NCI-H446 (cell line): ENCODE measurements at regions not wholly inside any gene's neighbourhood (a gene's known extent, or its start where the extent isn't known, plus 50 kb on each side); places are given as distances from the start of the nearest gene placed in this dataset.
"Not testable (repeated sequence)": the region's sequence is repeated elsewhere in the genome, so short reads cannot be mapped to it uniquely, and the experiment has no call there.

ENCODE experiments used
- DNase-seq, 2 experiments: peaks; one replicate each; lab custom pipeline; 2025; lab: John Stamatoyannopoulos, UW

DNA sequence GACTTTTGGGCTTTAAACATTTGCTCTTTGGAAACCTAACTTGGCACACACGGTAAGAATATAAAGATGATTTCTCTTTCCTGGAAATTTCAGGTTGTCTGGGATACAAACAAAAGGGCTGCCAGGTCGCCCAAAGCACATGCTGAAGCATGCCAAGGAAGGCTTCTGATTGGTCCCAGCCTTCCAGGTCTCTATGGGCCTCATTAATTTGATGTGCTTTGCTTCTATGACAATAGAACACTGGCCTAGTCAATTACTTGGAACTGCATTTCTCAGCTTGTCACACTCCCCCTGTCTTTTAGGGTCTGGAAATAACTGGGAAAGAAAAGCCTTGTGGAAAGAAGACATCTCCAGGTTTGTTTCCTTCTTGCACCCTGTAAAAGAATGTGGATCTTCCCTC, 228.9 kb downstream of the ADCYAP1 start:
- no peak for DNase-seq

DNA sequence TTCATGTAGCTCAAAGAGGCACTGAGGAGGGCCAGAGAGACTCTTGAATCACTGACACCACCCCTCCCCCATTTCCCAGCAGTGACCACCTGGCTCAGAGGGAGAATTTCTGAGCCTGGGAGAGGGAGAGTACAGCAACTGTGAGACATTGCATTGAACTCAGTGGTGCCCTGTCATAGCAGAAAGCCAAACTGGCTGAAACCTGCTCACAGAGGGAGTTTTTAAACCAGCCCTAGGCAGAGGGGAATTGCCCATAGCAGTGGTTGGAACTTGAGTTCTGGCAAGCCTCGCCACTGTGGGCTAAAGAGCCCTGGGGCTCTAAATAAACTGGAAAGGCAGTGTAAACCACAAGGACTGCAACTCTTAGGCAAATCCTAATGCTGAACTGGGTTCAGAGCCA, 243.1 kb downstream of the ADCYAP1 start:
- no peak for DNase-seq

DNA sequence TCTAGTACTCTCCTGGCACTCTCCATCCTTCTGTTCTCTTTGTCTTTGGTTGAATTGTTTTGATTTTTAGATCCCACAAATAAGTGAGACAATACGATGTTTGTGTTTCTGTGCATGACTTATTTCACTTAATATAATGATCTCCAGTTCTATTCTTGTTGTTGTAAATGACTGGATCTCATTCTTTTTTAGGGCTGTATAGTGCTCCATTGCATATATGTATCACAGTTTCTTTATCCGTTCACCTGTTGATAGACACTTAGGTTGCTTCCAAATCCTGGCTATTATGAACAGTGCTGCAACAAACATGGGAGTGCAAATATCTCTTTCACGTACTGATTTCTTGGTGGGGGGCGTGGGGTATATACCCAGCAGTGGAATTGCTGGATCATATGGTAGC, 245.0 kb downstream of the ADCYAP1 start:
- no peak for DNase-seq

DNA sequence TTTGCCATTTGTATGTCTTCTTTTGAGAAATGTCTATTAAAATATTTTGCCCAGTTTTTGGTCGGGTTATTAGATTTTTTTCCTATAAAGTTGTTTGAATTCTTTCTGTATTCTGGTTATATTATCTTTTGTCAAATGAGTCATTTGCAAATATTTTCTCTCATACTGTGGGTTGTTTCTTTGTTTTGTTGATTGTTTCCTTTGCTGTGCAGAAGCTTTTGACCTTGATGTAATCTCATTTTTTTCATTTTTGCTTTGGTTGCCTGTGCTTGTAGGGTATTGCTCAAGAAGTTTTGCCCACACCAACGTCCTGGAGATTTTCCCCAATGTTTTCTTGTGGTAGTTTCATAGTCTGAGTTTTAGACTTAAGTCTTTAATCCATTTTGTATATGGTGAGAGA, 245.7 kb downstream of the ADCYAP1 start:
- DNase-seq = no peak

DNA sequence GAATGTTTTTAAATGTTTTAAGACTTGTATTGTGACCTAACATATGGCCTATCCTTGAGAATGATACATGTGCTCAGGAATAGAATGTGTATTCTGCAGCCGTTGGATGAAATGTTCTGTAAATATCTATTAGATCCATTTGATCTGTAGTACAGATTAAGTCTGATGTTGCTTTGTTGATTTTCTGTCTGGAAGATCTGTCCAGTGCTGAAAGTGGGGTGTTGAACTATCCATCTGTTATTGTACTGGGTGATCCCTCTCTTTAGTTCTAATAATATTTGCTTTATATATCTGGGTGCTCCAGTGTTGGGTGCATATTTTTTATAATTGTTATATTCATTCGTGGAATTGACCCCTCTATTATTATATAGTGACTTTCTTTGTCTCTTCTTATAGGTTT, 248.3 kb downstream of the ADCYAP1 start:
- not testable (repeated sequence) for DNase-seq

DNA sequence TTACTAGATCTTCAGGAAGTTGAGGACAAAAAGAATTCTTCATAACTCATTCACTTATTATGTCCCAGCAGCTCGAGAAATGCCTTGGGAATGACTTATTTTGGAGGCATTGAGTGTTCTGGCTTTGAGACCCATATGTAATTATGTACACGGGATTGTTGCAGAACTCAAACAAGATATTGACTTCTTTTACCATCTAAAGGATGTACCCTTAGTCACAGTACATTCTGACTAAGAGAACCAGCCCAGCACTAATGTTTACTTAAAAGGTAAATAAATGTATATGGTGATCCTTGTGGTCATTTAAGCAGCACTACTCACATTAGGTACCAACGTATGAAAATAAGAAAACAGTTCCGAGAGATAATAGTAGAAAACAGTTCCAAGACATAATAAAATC, 268.9 kb downstream of the ADCYAP1 start:
- no peak for DNase-seq

DNA sequence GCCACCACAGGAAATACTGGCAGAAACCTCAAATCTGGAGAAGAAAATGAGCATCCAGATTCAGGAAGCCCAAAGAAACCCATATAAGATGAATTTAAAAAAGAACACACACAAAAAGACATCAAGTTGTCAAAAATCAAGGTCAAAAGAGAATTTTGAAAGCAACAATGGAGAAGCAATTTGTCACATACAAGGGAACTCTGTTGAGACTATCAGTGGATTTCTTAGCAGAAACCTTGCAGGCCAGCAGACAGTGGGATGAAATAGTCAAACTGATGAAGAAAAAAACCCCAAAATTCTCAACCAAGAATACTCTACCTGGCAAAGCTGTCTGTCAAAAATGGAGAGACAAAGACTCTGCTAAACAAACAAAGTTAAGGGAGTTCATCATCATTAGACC, 272.6 kb downstream of the ADCYAP1 start:
- DNase-seq = no peak

DNA sequence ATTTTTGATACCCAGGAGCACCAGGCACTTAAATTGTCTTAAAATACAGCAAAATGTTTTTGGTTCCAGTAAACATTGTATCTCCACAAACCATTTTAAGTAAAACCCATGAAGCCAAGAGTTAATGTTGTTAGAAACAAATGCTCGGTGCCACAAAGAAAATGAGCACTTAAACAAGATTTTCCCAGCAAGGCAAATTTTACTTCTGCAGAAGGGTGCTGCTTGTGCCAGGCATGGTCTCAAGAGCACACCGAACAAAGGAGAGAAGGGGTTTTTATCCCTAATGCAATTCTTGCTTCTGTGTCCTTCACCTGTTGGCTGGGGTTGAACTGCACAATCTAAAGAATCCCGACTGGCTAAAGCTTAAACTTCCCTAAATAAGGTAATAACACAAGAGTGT, 286.7 kb downstream of the ADCYAP1 start:
- DNase-seq = no peak

DNA sequence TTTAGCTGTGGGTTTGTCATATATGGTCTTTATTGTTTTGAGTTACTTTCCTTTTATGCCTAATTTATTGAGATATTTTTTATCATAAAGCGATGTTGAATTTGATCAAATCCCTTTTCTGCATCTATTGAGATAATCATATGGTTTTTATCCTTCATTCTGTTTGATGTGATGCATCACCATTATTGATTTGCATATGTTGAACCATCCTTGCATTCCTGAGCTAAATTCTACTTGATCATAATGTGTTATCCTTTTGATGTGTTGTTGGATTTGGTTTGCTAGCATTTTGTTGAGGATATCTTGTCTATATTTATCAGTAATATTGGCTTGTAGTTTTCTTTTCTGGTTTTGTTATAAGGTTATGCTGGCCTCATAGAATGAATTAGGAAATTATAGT, 308.5 kb downstream of the ADCYAP1 start:
- DNase-seq = no peak

DNA sequence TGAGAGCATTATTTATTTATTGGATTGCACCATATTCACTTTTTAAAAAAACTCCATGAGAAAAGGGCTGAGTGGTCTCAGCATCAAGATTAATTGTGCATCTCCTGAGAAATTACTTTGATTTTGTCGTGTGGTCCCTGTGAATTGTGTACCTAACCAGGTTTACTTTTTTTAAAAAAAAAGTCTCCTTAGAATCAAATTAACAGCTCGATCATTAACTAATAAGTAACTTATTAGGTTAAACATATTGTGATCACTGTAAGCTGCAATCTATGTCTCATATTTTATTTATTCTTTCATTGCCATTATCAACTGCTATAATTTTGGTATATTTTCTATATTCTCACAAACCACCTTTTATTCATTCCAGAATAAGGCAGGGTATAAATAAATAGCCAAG, 318.2 kb downstream of the ADCYAP1 start:
- no peak for DNase-seq

DNA sequence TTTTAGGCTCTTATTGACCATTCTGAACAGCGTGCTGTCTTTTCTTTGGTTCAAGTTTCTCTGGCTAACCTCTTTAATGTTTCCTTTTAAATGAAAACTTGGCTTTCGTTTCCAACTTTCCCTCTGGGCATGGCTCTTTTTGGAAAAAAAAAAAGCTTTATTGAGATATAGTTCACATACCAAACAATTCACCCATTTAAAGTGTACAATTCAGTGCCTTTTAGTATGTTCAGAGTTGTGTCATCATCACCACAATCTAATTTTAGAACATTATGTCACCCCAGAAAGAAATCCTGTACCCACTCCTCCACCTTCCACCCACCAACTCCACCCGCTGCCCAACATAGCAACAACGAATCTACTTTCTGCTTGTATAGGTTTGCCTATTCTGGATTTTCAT, 322.4 kb downstream of the ADCYAP1 start:
- DNase-seq = no peak

DNA sequence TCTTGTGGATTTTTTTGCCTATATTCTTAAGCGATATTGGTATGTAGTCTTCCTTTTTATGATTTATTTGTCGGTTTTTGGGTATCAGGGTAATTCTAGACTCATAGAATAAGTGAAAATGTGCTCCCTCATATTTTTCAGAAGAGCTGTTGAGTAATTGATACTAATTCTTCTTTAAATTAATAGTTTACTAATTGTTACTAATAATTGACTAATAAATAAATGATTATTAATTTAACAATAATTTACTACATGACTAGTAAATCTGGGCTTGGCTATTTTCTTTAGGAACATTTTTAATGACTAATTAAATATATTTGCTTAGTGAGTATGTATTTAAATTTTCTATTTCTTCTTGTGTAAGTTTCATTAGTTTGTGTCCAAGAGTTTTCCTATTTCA, 325.0 kb downstream of the ADCYAP1 start:
- no peak for DNase-seq

DNA sequence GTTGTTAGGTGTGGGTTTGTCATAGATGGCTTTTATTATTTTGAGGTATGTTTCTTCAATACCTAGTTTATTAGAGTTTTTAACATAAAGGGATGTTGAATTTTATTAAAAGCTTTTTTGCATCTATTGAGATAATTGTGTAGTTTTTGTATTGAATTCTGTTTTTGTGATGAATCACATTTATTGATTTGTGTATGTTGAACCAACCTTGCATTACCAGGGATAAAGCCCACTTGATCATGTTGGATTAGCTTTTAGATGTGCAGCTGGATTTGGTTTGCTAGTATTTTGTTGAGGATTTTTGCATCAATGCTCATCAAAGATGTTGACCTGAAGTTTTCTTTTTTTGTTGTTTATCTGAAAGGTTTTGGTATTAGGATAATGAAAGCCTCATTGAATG, 328.2 kb downstream of the ADCYAP1 start:
- no peak for DNase-seq

DNA sequence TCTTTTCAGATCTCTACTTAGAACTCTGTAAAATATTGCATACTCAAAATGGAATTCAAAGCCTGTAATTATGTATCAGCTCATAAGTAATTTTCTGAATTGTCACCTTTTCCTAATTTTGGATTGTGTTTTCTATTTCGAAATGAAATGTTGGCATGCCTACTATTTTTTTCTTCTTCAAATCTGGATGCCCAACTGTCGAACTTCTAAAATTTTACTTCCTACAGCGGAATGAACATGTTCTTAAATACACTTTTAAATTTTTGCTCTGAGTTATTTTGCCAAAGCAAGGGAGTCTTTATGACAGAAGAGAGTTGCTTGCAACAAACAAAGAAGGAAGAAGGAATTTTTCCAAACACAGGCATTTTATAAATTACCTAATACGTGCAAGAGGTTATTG, 336.0 kb downstream of the ADCYAP1 start:
- no peak for DNase-seq

DNA sequence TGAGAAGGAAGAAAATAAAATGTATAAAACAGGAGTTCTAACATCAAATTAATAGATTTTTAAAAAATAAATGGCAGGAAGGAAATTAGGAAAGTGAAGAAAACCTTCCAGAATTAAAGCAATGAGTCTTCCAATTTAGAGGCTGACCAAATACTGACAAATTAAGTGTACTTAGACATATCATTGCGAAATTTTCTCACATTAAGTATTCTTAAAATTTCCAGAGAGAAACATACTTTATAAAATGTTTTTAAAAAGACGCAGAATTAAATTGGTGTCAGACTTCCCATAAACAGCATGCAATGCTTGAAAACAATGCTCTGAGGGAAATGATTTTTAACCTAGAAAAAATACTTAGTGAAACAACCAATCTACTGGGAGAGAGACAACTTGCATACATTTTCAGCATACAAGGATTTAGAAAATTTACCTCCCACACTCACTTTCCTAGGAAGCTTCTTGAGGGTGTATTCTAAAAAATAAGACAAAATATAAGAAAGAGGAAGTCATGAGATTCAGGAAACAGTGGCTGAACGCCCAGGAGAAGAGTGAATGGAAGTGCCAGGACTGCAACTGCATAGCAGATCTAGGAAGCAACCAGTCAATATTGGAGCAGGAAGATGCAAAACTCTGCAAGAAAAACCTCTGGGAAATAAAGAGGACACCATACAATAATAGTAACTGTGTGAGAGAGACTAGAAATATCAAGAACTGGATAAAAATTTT, 339.9 kb downstream of the ADCYAP1 start:
- DNase-seq = no peak

DNA sequence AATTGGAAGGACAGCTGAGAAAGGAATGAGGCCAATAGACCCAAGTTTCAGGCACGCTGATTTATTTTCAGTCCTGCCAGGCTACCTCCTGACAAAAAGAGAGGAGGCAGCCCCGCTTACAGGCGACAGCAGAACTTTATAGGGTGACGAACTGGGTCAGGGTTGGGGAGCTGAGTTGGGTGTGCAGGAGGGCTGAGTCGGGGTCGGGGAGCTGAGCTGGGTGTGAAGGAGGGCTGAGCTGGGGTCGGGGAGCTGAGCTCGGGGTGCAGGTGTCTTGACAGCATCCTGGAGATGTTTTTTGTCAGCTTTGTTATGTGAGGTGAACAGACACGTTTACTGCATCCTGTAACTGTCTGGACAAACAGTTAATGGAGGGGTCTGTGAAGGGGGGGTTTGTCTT, 342.2 kb downstream of the ADCYAP1 start:
- no peak for DNase-seq

DNA sequence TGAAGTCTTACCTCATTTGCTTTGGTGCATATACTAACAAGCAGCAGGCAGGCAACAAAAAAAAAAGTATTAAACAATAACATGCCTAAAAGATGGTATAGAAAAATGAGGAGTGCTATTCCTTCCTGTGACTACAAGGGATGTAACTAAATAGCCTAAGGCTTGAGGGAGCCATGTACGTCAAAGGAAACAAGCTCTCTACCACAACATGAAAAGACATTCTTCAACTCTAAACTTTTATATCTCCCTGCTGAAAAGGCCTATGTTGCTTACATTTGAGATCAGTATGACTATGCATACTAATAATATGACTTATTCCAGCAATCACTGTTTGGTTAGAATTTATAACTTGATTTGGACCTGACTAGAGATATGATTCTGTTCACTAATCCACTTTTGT, 347.9 kb downstream of the ADCYAP1 start:
- no peak for DNase-seq

DNA sequence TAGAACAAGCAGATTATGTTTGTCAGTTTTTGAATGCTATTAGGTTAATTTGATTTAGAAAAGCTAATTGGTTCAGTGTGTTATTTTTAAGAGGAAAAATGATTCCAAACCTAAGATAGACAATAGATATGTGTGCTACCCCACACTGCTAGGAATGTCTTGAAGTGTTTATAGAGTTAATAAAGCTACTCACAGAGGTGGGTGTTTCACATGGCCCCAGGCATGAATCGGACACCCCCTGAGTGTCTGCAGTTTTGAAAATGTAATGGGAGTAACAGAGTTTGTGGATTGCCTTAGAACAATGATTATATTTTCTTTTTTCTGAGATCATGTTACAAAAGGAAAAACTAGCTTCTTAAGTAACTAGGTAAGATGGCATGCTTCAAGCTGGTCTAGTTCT, 348.3 kb downstream of the ADCYAP1 start:
- no peak for DNase-seq

DNA sequence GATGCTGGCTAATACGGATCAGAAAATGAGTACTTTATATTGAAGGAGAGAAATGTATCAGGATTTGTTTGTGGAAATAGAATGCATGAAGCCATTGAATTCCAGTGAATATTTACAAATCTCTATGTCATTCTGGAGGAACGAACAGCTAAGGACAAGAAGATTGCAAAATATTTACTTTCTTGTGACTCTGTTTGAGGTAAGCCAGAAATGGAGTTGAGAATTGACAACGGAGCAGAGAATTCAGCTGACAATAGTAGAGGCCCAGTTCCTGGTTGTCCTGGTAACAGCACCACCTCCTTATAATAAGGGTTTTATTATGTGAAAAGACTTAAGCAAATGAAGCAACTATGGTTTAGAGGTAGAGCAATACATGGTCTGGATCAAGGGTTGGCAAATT, 349.2 kb downstream of the ADCYAP1 start:
- no peak for DNase-seq

DNA sequence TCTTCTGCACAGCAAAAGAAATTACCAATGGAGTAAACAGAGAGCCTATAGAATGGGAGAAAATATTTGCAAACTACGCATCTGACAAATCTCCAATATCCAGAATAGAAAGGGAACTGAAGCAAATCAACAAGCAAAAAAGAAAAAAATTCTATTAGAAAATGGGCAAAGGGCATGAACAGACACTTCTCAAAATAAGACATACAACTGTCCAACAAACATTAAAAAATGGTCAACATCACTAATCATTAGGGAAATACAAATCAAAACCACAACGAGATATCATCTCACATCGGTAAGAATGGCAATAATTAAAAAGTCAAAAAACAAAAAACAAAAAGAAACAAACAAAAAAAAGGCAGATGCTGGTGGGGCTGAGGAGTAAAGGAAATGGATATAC, 356.4 kb downstream of the ADCYAP1 start:
- no peak for DNase-seq

DNA sequence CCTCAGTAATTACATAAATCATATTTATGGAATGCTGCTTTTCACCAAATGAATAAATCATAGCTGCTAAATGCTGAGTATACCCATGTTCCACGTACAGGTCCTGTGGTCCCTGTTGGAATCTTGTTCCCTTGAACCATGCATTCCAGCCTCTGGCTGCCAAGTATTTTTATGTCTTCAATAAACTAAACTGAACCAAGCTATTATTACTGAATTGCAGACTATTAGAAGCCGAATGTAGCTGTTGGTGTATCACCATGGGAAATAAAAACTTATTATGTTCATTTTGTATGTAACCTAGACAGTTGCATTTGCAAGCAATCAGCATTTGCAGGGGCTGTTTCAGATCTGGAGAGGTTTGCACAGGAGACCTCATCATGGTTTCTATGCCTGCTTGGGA, 362.4 kb downstream of the ADCYAP1 start:
- DNase-seq = no peak

DNA sequence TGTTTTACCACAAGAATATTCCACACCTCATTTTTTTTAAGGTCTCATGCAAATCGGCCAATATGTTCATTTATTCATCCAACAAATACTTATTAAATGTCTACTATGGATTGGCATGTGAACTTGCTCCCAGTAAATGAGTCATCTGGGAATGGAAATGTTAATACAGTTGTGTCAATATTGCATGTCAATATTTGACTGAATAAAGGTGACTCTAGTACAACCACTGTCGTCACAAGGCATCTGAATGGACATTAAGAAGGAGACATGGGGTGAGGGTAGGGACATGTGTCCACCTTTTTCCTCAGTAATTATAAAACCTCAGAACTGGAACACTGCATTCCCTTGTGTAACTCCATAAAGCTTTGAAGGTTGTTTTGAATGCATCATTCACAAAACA, 365.4 kb downstream of the ADCYAP1 start:
- no peak for DNase-seq

DNA sequence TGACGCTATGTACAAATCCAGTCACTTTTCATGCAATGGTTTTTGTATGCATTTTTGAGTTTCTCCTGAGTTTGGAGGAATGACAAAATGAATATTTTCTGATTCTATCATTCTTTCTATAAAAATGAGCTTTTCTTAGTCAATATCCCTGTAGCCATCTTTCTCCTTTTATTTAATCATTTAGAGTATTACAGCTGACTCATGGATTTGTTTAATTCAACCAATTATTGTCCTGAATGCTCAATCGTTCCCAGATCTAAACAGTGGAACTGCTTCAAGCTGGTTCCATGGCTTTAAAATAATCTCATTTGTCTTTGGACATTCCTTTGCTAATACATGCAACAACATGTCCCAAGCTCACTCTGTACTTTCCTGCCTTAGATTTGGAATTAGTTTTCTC, 368.8 kb downstream of the ADCYAP1 start:
- no peak for DNase-seq

DNA sequence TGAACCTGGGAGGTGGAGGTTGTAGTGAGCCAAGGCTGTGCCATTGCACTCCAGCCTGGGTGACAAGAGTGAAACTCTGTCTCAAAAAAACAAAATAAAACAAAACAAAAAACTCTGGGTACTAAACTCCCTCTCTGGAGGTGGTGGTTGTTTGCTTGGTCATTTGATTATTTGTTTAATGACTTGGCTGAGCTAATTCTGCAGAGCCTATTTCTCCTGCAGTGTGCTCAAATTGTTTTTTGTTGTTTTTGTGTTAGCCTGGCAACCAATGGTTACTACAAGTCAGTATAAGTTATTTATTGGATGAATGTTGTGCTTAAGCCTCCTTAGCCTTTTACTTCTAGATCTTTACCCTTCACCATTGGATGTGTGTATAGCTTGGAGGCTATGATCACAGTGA, 387.5 kb downstream of the ADCYAP1 start:
- DNase-seq = no peak

DNA sequence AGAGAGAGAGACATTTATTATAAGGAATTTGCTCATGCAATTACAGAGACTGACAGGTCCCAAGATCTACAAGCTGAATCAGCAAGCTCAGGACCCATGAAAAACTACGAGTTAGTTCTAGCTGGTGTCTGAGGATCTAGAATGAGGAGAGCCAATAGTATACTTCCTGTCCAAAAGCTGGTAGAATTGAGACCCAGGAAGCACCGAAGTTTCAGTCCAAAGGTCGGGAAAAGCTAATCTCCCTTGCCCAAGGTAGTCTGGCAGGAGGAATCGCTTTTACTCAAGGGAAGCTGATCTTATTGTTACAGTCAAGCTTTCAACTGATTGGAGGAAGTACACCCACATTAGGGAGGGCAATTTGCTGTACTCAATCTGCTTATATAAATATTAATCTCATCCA, 389.6 kb downstream of the ADCYAP1 start:
- no peak for DNase-seq
